Keratinocyte (primary cell): ENCODE measurements at regions not wholly inside any gene's neighbourhood (a gene's known extent, or its start where the extent isn't known, plus 50 kb on each side); places are given as distances from the start of the nearest gene placed in this dataset.

Source experiments
- DNase-seq: peaks from one replicate; pipeline ENCODE4 v3.0.0-alpha.2; 2011; ENCODE audit warnings: low read depth, missing footprints, low spot score
- FAIRE-seq: peaks from 2 replicates; lab custom pipeline; 2011; peaks lifted over from hg19 to GRCh38; lab: Jason Lieb, UNC
- H2AFZ ChIP-seq: 2 replicates; pipeline ENCODE4 v1.6.0; 2012; ENCODE audit warnings: low read length, control low read depth, inconsistent platforms; ENCODE audit not compliant: control insufficient read depth
- H3K27ac ChIP-seq: 2 replicates; pipeline ENCODE4 v1.5.1; 2011; ENCODE audit warnings: low read length; ENCODE audit not compliant: control insufficient read depth, insufficient read depth
- H3K27me3 ChIP-seq: 3 replicates; pipeline ENCODE4 v1.6.0; 2011; ENCODE audit warnings: low read length; ENCODE audit not compliant: control insufficient read depth, insufficient read depth; ENCODE audit errors: extremely low read depth
- H3K36me3 ChIP-seq, 2 experiments: 2 replicates in 1 of 2; 3 replicates in 1 of 2; pipeline ENCODE4 v1.5.1; 2011; ENCODE audit warnings: low read length in 2 of 2, mild to moderate bottlenecking in 1 of 2; ENCODE audit not compliant: control insufficient read depth in 2 of 2, insufficient read depth in 2 of 2; ENCODE audit errors: extremely low read depth in 1 of 2
- H3K4me1 ChIP-seq: 3 replicates; pipeline ENCODE4 v1.5.1; 2011; ENCODE audit warnings: low read length; ENCODE audit not compliant: control insufficient read depth, insufficient read depth; ENCODE audit errors: extremely low read depth
- H3K4me2 ChIP-seq: 3 replicates; pipeline ENCODE4 v1.6.0; 2011; ENCODE audit warnings: low read depth, low read length; ENCODE audit not compliant: control insufficient read depth, insufficient read depth; ENCODE audit errors: extremely low read depth
- H3K4me3 ChIP-seq, 3 experiments: fragments of 200-600 bp in 1 of 3; sonication (generic) in 1 of 3; 2 replicates in 2 of 3; 3 replicates in 1 of 3; pipeline ENCODE4 v1.5.1; 2011 to 2016; ENCODE audit warnings: low read length in 3 of 3, mild to moderate bottlenecking in 3 of 3, control low read depth in 2 of 3, inconsistent platforms in 1 of 3, low read depth in 1 of 3, mixed read lengths in 1 of 3, mixed run types in 1 of 3, moderate library complexity in 1 of 3; ENCODE audit not compliant: control insufficient read depth in 2 of 3, insufficient read depth in 2 of 3; ENCODE audit errors: extremely low read depth in 1 of 3
- H3K79me2 ChIP-seq: 2 replicates; pipeline ENCODE4 v1.6.0; 2012; ENCODE audit warnings: low read length; ENCODE audit not compliant: control insufficient read depth, insufficient read depth
- H3K9ac ChIP-seq: 3 replicates; pipeline ENCODE4 v1.6.0; 2011; ENCODE audit warnings: low read length; ENCODE audit not compliant: control insufficient read depth, insufficient read depth; ENCODE audit errors: extremely low read depth
- H3K9me1 ChIP-seq: 3 replicates; pipeline ENCODE4 v1.6.0; 2011; ENCODE audit warnings: low read length; ENCODE audit not compliant: control insufficient read depth, insufficient read depth; ENCODE audit errors: extremely low read depth
- H3K9me3 ChIP-seq: 2 replicates; pipeline ENCODE4 v1.5.1; 2012; ENCODE audit warnings: low read depth, low read length; ENCODE audit not compliant: control insufficient read depth
- H4K20me1 ChIP-seq: 3 replicates; pipeline ENCODE4 v1.6.0; 2011; ENCODE audit warnings: low read length; ENCODE audit not compliant: control insufficient read depth, insufficient read depth; ENCODE audit errors: extremely low read depth
- CTCF ChIP-seq, 3 experiments: IDR thresholded peaks in 1 of 3; conservative IDR thresholded peaks in 1 of 3; optimal IDR thresholded peaks in 1 of 3; 2 replicates in 2 of 3; 3 replicates in 1 of 3; pipeline versions ENCODE3 to v1.5.1; 2011; ENCODE audit warnings: low read length in 3 of 3, mild to moderate bottlenecking in 3 of 3, moderate library complexity in 2 of 3, control low read depth in 1 of 3, inconsistent platforms in 1 of 3; ENCODE audit not compliant: insufficient read depth in 2 of 3; ENCODE audit errors: extremely low read depth in 1 of 3
- EZH2 ChIP-seq: IDR thresholded peaks from one replicate; pipeline ENCODE4 v1.6.1; 2012; ENCODE audit warnings: inconsistent platforms, mild to moderate bottlenecking, low read length, moderate library complexity
- dilution Hi-C: fragments of 300-500 bp; cut with MboI; formaldehyde crosslinking; loops from one replicate; pipeline ENCODE4 v1.7.0; 2020; ENCODE audit warnings: low sequenced_read_pairs; ENCODE audit not compliant: extremely low pct_ligation_motif_present

- Histone ChIP-seq H3K27me3 (no peaks in the 10 kb centered on the region), H3K9me1 (no peaks in the 10 kb centered on the region), H2AFZ (no peak overlapping the region), H4K20me1 (no peaks in the 10 kb centered on the region), H3K4me1 (no peaks in the 10 kb centered on the region), H3K79me2 (no peaks in the 10 kb centered on the region), H3K9me3 (no peaks in the 10 kb centered on the region), H3K9ac (no peak overlapping the region), H3K27ac (peak overlapping the region; percentile 28), H3K4me2 (no peak overlapping the region), H3K4me3 (no peak overlapping the region), H3K36me3 (no peaks in the 10 kb centered on the region)
- dilution Hi-C loops = no loop called here
- FAIRE-seq (peak; percentile 76), DNase-seq (peak; percentile 70)
- TF ChIP-seq EZH2 = no peak
- no peak for TF ChIP-seq CTCF (optimal IDR thresholded peaks at IDR 0.05 in 1 of 3, IDR thresholded peaks at IDR 0.05 in 1 of 3, conservative IDR thresholded peaks at IDR 0.05 in 1 of 3; ENCODE audit: extremely low read depth in 1 of 3, insufficient read depth in 2 of 3, low read length in 3 of 3)
Observed at GRCh38 chr3:177579419-177579818, 382.1 kb upstream of the TBL1XR1 start.

- no peaks in the 10 kb centered on the region for H3K27me3 ChIP-seq
- no peak overlapping the region for H3K4me3 ChIP-seq
- H3K36me3 ChIP-seq = no peaks in the 10 kb centered on the region
- no peaks in the 10 kb centered on the region for H3K79me2 ChIP-seq
- H3K9ac ChIP-seq = no peak overlapping the region
- no peaks in the 10 kb centered on the region for H3K4me1 ChIP-seq
- no peak overlapping the region for H3K4me2 ChIP-seq
- dilution Hi-C loops = no loop called here
- no peak overlapping the region for H2AFZ ChIP-seq
- no peak overlapping the region for H3K27ac ChIP-seq
- H3K9me3 ChIP-seq = no peaks in the 10 kb centered on the region
- DNase-seq = no peak
- no peak for FAIRE-seq
- H3K9me1 ChIP-seq = no peaks in the 10 kb centered on the region
- no peak for TF ChIP-seq CTCF (optimal IDR thresholded peaks at IDR 0.05 in 1 of 3, IDR thresholded peaks at IDR 0.05 in 1 of 3, conservative IDR thresholded peaks at IDR 0.05 in 1 of 3; ENCODE audit: extremely low read depth in 1 of 3, insufficient read depth in 2 of 3, low read length in 3 of 3)
- no peak for TF ChIP-seq EZH2
- H4K20me1 ChIP-seq = no peaks in the 10 kb centered on the region
Observed at GRCh38 chr3:177580437-177580836, 383.2 kb upstream of the TBL1XR1 start.
